GM18505 (cell line): ENCODE measurements at regions not wholly inside any gene's neighbourhood (a gene's known extent, or its start where the extent isn't known, plus 50 kb on each side); places are given as distances from the start of the nearest gene placed in this dataset.

ENCODE experiments used
- ATAC-seq: cut with Tn5 transposase; IDR thresholded peaks from one replicate; pipeline ENCODE4 v1.9.1; 2021; ENCODE audit not compliant: unreplicated experiment
- POLR2A ChIP-seq: IDR thresholded peaks from 4 replicates; pipeline ENCODE4 v1.6.1; 2011; ENCODE audit warnings: borderline replicate concordance; ENCODE audit not compliant: insufficient read depth, insufficient read length; ENCODE audit errors: extremely low read depth

- ATAC-seq, result no peak
- TF ChIP-seq POLR2A, result no peak
These were observed 172.3 kb upstream of the IER5L start for GRCh38 chr9:129350143-129350935.

GRCh38 chr9:129349665-129349947, 171.5 kb upstream of the IER5L start:
- no peak for TF ChIP-seq POLR2A
- ATAC-seq, result no peak

GRCh38 chr9:129348890-129349664, 171.0 kb upstream of the IER5L start:
- no peak for ATAC-seq
- TF ChIP-seq POLR2A, result no peak

- TF ChIP-seq POLR2A, result no peak
- ATAC-seq, result no peak
These were observed 169.5 kb upstream of the IER5L start for GRCh38 chr9:129347316-129348120.

GRCh38 chr9:129346046-129346445, 168.0 kb upstream of the IER5L start:
- ATAC-seq, result no peak
- no peak for TF ChIP-seq POLR2A

GRCh38 chr9:129344641-129345495, 166.8 kb upstream of the IER5L start:
- TF ChIP-seq POLR2A, result no peak
- ATAC-seq, result no peak

GRCh38 chr9:129343424-129344375, 165.6 kb upstream of the IER5L start:
- no peak for ATAC-seq
- TF ChIP-seq POLR2A, result no peak

- no peak for TF ChIP-seq POLR2A
- no peak for ATAC-seq
These were observed 164.7 kb upstream of the IER5L start for GRCh38 chr9:129342591-129343423.

- TF ChIP-seq POLR2A, result no peak
- no peak for ATAC-seq
These were observed 163.9 kb upstream of the IER5L start for GRCh38 chr9:129341987-129342348.

GRCh38 chr9:129341171-129341986, 163.3 kb upstream of the IER5L start:
- no peak for TF ChIP-seq POLR2A
- ATAC-seq, result no peak
